ENCODE measurements at regions not wholly inside any gene's neighbourhood (a gene's known extent, or its start where the extent isn't known, plus 50 kb on each side); places are given as distances from the start of the nearest gene placed in this dataset.

DNA sequence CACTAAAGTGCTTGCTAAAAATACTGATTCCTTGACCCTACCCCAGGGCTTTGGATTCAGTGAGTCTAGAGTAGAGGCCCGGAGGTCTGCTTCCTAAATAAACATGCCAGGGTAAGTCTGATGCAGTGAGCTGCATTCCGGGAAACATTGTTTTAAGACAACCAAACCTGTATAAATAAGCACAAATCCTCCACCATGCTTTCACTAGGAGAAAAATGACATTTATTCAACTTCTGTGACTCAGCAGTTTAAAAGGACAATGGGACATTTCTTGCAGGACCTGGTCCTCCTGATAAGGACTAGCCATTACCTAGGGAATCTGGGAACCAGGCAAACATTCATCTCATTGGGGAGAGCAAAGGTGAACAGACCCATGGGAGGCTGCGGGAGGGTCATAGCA, 335.3 kb downstream of the MLLT3 start:
- TF ChIP-seq, protein P1, sequence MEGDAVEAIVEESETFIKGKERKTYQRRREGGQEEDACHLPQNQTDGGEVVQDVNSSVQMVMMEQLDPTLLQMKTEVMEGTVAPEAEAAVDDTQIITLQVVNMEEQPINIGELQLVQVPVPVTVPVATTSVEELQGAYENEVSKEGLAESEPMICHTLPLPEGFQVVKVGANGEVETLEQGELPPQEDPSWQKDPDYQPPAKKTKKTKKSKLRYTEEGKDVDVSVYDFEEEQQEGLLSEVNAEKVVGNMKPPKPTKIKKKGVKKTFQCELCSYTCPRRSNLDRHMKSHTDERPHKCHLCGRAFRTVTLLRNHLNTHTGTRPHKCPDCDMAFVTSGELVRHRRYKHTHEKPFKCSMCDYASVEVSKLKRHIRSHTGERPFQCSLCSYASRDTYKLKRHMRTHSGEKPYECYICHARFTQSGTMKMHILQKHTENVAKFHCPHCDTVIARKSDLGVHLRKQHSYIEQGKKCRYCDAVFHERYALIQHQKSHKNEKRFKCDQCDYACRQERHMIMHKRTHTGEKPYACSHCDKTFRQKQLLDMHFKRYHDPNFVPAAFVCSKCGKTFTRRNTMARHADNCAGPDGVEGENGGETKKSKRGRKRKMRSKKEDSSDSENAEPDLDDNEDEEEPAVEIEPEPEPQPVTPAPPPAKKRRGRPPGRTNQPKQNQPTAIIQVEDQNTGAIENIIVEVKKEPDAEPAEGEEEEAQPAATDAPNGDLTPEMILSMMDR (IDR thresholded peaks at IDR 0.05), result no peak
- TF ChIP-seq POLR2A (IDR thresholded peaks at IDR 0.05) (no peak), POLR2AphosphoS5 (IDR thresholded peaks at IDR 0.05) (no peak)

Data from prostate gland (tissue), 2 donors.